Mesendoderm (in vitro differentiated cells): ENCODE measurements at regions not wholly inside any gene's neighbourhood (a gene's known extent, or its start where the extent isn't known, plus 50 kb on each side); places are given as distances from the start of the nearest gene placed in this dataset.
A peak's percentile ranks its signal among the peaks of the same experiment; 100 is the strongest.
"Not testable (repeated sequence)": the region's sequence is repeated elsewhere in the genome, so short reads cannot be mapped to it uniquely, and the experiment has no call there.

Source experiments
- DNase-seq: peaks from one replicate; pipeline ENCODE4 v3.0.0; 2013
- H2AK5ac ChIP-seq: 2 replicates; pipeline ENCODE4 v1.6.1; 2013; ENCODE audit warnings: low read length, inconsistent platforms
- H2BK120ac ChIP-seq: 2 replicates; pipeline ENCODE4 v1.6.1; 2013; ENCODE audit warnings: low read depth, mild to moderate bottlenecking, low read length, moderate library complexity, mixed read lengths
- H2BK15ac ChIP-seq: replicated peaks from 2 replicates; pipeline ENCODE4 v1.6.1; 2013; ENCODE audit warnings: low read depth, mild to moderate bottlenecking, moderate library complexity
- H2BK5ac ChIP-seq: 2 replicates; pipeline ENCODE4 v1.6.1; 2013; ENCODE audit warnings: low read length, inconsistent platforms
- H3K18ac ChIP-seq: 2 replicates; pipeline ENCODE4 v1.6.1; 2013; ENCODE audit warnings: mild to moderate bottlenecking, low read length, mixed read lengths
- H3K23ac ChIP-seq: one replicate; pipeline ENCODE4 v1.6.1; 2013; ENCODE audit warnings: low read length
- H3K27ac ChIP-seq: 2 replicates; pipeline ENCODE4 v1.5.1; 2013; ENCODE audit warnings: low read depth, mild to moderate bottlenecking, inconsistent platforms, low read length, moderate library complexity
- H3K27me3 ChIP-seq: 2 replicates; pipeline ENCODE4 v1.6.1; 2013; ENCODE audit warnings: low read length, control low read depth, mild to moderate bottlenecking, inconsistent platforms; ENCODE audit not compliant: insufficient read depth, poor library complexity
- H3K36me3 ChIP-seq: 2 replicates; pipeline ENCODE4 v1.6.1; 2013; ENCODE audit warnings: low read length, inconsistent platforms; ENCODE audit not compliant: control insufficient read depth, insufficient read depth
- H3K4ac ChIP-seq: one replicate; pipeline ENCODE4 v1.6.1; 2013; ENCODE audit warnings: low read depth, mild to moderate bottlenecking, low read length, moderate library complexity
- H3K4me1 ChIP-seq: 2 replicates; pipeline ENCODE4 v1.6.1; 2013; ENCODE audit warnings: low read depth, low read length, inconsistent platforms; ENCODE audit not compliant: control insufficient read depth
- H3K4me2 ChIP-seq: 2 replicates; pipeline ENCODE4 v1.6.1; 2013; ENCODE audit warnings: low read length
- H3K4me3 ChIP-seq: 2 replicates; pipeline ENCODE4 v1.5.1; 2013; ENCODE audit warnings: mild to moderate bottlenecking, low read length
- H3K56ac ChIP-seq: one replicate; pipeline ENCODE4 v1.6.1; 2013; ENCODE audit warnings: low read length
- H3K79me1 ChIP-seq: 2 replicates; pipeline ENCODE4 v1.6.1; 2013; ENCODE audit warnings: low read length, inconsistent platforms
- H3K79me2 ChIP-seq: 2 replicates; pipeline ENCODE4 v1.6.1; 2013; ENCODE audit warnings: mild to moderate bottlenecking, low read length; ENCODE audit not compliant: control insufficient read depth, insufficient read depth
- H3K9ac ChIP-seq: 2 replicates; pipeline ENCODE4 v1.6.1; 2013; ENCODE audit warnings: low read length, inconsistent platforms
- H4K5ac ChIP-seq: one replicate; pipeline ENCODE4 v1.6.1; 2013; ENCODE audit warnings: low read length
- H4K8ac ChIP-seq: one replicate; pipeline ENCODE4 v1.6.1; 2013; ENCODE audit warnings: low read depth, mild to moderate bottlenecking, control low read depth, low read length, moderate library complexity
- WGBS: extraction: QIAGEN DNeasy Blood & Tissue Kit; methylation state at CpG from one replicate; pipeline ENCODE4 v1.1.7; 2013; ENCODE audit warnings: low lambda C conversion rate, missing lambda C conversion rate; ENCODE audit not compliant: insufficient coverage; ENCODE audit errors: extremely low coverage; 5-methylcytosine and 5-hydroxymethylcytosine counted together

DNA sequence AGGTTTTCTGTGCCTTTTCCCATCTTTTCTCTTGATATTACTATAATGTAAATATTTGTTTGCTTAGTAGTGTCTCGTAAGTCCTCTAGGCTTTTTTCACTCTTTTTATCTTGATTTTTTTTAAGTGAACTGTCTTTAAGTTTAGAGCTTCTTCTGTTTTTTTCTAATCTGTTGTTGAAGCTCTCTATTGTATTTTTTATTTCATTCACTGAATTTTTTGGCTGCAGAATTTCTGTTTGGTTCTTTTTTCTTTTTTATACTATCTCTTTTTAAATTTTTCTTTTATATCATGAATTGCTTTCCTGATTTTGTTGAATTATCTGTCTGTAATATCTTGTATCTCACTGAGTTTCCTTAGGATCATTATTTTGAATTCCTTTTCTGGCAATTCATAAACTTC, 331.8 kb upstream of the RBMS1 start:
- no CpG with 5 or more reads among the region's 1 CpG for WGBS
- no peak overlapping the region for H3K4ac ChIP-seq
- no peaks in the 10 kb centered on the region for H3K79me2 ChIP-seq
- H3K27me3 ChIP-seq, result no peaks in the 10 kb centered on the region
- H3K4me1 ChIP-seq, result no peaks in the 10 kb centered on the region
- H2AK5ac ChIP-seq, result no peak overlapping the region
- H3K18ac ChIP-seq, result no peak overlapping the region
- H3K27ac ChIP-seq, result no peak overlapping the region
- H3K4me2 ChIP-seq, result no peak overlapping the region
- H4K8ac ChIP-seq, result no peak overlapping the region
- no peak overlapping the region for H2BK15ac ChIP-seq
- no peak overlapping the region for H2BK120ac ChIP-seq
- no peaks in the 10 kb centered on the region for H3K36me3 ChIP-seq
- no peak overlapping the region for H2BK5ac ChIP-seq
- H3K23ac ChIP-seq, result no peak overlapping the region
- no peak for DNase-seq
- H3K56ac ChIP-seq, result no peak overlapping the region
- H3K4me3 ChIP-seq, result no peak overlapping the region
- no peak overlapping the region for H3K9ac ChIP-seq
- H3K79me1 ChIP-seq, result no peaks in the 10 kb centered on the region
- no peak overlapping the region for H4K5ac ChIP-seq

GRCh38 chr2:160826496-160826895, 332.9 kb upstream of the RBMS1 start:
- no peaks in the 10 kb centered on the region for H3K27me3 ChIP-seq
- H2BK120ac ChIP-seq, result no peak overlapping the region
- H3K9ac ChIP-seq, result no peak overlapping the region
- no peak overlapping the region for H2BK5ac ChIP-seq
- H3K23ac ChIP-seq, result no peak overlapping the region
- H3K4me1 ChIP-seq, result no peaks in the 10 kb centered on the region
- H2BK15ac ChIP-seq, result no peak overlapping the region
- no peak overlapping the region for H3K27ac ChIP-seq
- H3K18ac ChIP-seq, result no peak overlapping the region
- H4K5ac ChIP-seq, result no peak overlapping the region
- H2AK5ac ChIP-seq, result no peak overlapping the region
- no peak overlapping the region for H3K4ac ChIP-seq
- no peak overlapping the region for H4K8ac ChIP-seq
- H3K36me3 ChIP-seq, result no peaks in the 10 kb centered on the region
- no peak overlapping the region for H3K4me3 ChIP-seq
- DNase-seq, result no peak
- H3K56ac ChIP-seq, result no peak overlapping the region
- H3K4me2 ChIP-seq, result no peak overlapping the region
- no peaks in the 10 kb centered on the region for H3K79me1 ChIP-seq
- no peaks in the 10 kb centered on the region for H3K79me2 ChIP-seq

DNA sequence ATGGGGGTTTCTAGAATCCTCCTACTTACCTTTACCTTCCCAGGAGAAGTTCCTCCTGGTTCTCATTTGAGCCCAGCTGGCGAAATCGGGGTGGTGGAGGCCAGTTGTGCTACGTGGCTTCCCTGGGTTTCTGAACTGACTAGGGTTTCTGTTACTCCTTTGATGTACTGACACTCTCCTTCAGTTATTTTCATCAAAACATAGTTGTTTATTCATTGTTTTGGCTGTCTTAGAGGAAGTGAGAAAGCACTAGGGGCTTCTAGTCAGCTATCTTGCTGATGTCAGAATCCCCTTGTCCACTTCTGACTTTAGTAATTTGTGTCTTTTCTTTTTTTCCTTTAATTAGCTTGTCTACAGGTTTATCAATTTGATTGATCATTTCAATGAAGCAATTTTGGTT, 332.2 kb upstream of the TANK start:
- H3K4me3 ChIP-seq, result no peak overlapping the region
- H3K23ac ChIP-seq, result no peak overlapping the region
- H3K18ac ChIP-seq, result no peak overlapping the region
- no peak overlapping the region for H2BK5ac ChIP-seq
- no peak overlapping the region for H3K9ac ChIP-seq
- H3K36me3 ChIP-seq, result no peaks in the 10 kb centered on the region
- H3K79me2 ChIP-seq, result no peaks in the 10 kb centered on the region
- H3K4me2 ChIP-seq, result no peak overlapping the region
- no peaks in the 10 kb centered on the region for H3K4me1 ChIP-seq
- no peak overlapping the region for H4K5ac ChIP-seq
- no peak overlapping the region for H2AK5ac ChIP-seq
- no peak overlapping the region for H3K56ac ChIP-seq
- no peak overlapping the region for H3K4ac ChIP-seq
- no peak overlapping the region for H2BK120ac ChIP-seq
- no peaks in the 10 kb centered on the region for H3K79me1 ChIP-seq
- no peaks in the 10 kb centered on the region for H3K27me3 ChIP-seq
- no CpG with 5 or more reads among the region's 3 CpGs for WGBS
- H2BK15ac ChIP-seq, result no peak overlapping the region
- no peak overlapping the region for H3K27ac ChIP-seq
- DNase-seq, result no peak
- H4K8ac ChIP-seq, result no peak overlapping the region

GRCh38 chr2:160832381-160832780, 327.8 kb upstream of the TANK start:
- not testable (repeated sequence) for H4K5ac ChIP-seq, H2BK5ac ChIP-seq, H3K79me2 ChIP-seq, H3K4me2 ChIP-seq, H4K8ac ChIP-seq, H2BK120ac ChIP-seq, H2BK15ac ChIP-seq, H3K4me3 ChIP-seq, H3K18ac ChIP-seq, DNase-seq, H3K36me3 ChIP-seq, H3K4ac ChIP-seq, H3K79me1 ChIP-seq, H3K56ac ChIP-seq, H3K9ac ChIP-seq, H3K23ac ChIP-seq, H3K27ac ChIP-seq, H3K4me1 ChIP-seq, H2AK5ac ChIP-seq, H3K27me3 ChIP-seq
- no CpG with 5 or more reads among the region's 5 CpGs for WGBS

DNA sequence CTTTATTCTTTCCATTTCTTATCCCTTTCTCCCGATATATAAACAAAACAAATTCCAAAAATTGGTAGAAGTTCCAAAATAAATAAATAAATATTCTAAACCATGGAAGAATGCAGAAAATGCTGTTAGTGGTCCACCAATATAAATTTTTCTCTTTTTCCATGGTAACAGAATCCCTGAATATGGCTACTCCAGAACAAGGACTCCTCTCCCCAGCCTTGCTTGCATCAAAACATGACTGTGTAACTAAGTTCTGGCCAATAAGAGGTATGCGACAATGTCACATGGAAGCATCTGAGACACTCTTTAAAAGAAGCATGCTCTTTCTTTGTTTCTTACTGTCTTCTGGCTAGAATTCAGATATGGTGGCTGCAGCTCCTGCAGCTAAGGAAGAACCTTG, 325.1 kb upstream of the TANK start:
- no peak overlapping the region for H2AK5ac ChIP-seq
- 100% methylated on average over 1 of the region's 2 CpGs for WGBS

GRCh38 chr2:160836755-160837154, 323.5 kb upstream of the TANK start:
- Histone ChIP-seq H3K9ac (no peak overlapping the region), H3K27ac (no peak overlapping the region), H3K36me3 (no peaks in the 10 kb centered on the region), H3K79me2 (no peaks in the 10 kb centered on the region), H3K4me3 (no peak overlapping the region), H2AK5ac (no peak overlapping the region), H2BK15ac (no peak overlapping the region), H3K18ac (no peak overlapping the region), H3K4me1 (no peaks in the 10 kb centered on the region), H2BK5ac (no peak overlapping the region), H3K79me1 (no peaks in the 10 kb centered on the region), H3K23ac (no peak overlapping the region), H2BK120ac (no peak overlapping the region), H4K5ac (no peak overlapping the region), H4K8ac (no peak overlapping the region), H3K4ac (no peak overlapping the region), H3K27me3 (no peaks in the 10 kb centered on the region), H3K4me2 (no peak overlapping the region), H3K56ac (no peak overlapping the region)
- WGBS, result no CpG with 5 or more reads among the region's 1 CpG
- DNase-seq, result peak; percentile 84

More for the DNA sequence above, 325.1 kb upstream of the TANK start:
- Histone ChIP-seq H3K4me1 (no peaks in the 10 kb centered on the region), H3K9ac (no peak overlapping the region), H2BK120ac (no peak overlapping the region), H3K4ac (no peak overlapping the region), H2BK5ac (no peak overlapping the region), H3K56ac (no peak overlapping the region), H2BK15ac (no peak overlapping the region), H3K27ac (no peak overlapping the region), H3K79me2 (no peaks in the 10 kb centered on the region), H3K4me3 (no peak overlapping the region), H4K8ac (no peak overlapping the region), H3K79me1 (no peaks in the 10 kb centered on the region), H3K4me2 (no peak overlapping the region), H3K18ac (no peak overlapping the region), H3K27me3 (no peaks in the 10 kb centered on the region), H3K23ac (no peak overlapping the region), H4K5ac (no peak overlapping the region), H3K36me3 (no peaks in the 10 kb centered on the region)
- no peak for DNase-seq
